Stimulated activated CD4-positive, alpha-beta T cell treated with anti-CD3 and anti-CD28 coated beads, Interleukin-12 subunit alpha, Interleukin-12 subunit beta, amount 100 ng/mL, for 48 hours (primary cell): ENCODE measurements at regions not wholly inside any gene's neighbourhood (a gene's known extent, or its start where the extent isn't known, plus 50 kb on each side); places are given as distances from the start of the nearest gene placed in this dataset.
"Not testable (repeated sequence)": the region's sequence is repeated elsewhere in the genome, so short reads cannot be mapped to it uniquely, and the experiment has no call there.

Experiments used
- DNase-seq, 3 donors: peaks; one replicate each; pipeline ENCODE4 v3.0.0-alpha.2; 2020; ENCODE audit warnings: low read depth in 2 of 3, low spot score in 1 of 3

DNA sequence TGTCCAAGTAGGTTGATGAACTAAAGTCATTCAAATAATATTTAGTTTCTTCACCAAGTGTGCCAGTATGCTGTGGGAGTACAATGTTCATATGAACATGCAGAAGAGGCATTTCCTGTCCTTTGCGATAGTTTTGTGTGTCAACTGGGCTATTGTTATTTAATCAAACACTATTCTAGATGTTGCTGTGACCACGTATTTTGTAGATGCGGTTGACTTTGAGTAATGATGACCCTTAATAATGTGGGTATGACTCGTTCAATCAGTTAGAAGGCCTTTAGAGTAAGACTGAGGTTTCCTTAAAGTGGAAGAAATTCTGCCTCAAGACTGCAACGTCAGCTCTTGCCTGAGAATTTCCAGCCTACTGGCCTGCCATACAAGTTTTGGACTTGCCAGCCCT, 470.7 kb upstream of the CBLB start:
- no peak for DNase-seq

DNA sequence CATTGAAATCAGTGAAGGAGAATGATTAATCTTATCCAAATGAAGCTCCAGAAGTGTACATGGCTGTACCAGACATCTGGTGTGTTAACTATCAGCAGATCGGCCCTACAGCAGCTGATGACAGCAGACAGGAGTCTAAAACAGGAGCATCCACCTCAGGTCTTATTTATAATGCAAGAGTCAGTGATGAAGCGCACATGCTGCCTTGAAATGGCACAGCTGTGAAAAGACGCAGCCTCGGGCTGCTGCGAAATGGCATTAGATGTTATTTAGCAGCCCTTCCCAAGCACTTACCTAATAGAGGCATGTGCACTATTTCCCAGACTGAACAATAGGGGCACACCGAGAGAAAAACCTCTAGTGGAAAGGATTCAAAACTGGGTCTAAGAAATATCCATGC, 472.3 kb upstream of the CBLB start:
- DNase-seq: no peak

DNA sequence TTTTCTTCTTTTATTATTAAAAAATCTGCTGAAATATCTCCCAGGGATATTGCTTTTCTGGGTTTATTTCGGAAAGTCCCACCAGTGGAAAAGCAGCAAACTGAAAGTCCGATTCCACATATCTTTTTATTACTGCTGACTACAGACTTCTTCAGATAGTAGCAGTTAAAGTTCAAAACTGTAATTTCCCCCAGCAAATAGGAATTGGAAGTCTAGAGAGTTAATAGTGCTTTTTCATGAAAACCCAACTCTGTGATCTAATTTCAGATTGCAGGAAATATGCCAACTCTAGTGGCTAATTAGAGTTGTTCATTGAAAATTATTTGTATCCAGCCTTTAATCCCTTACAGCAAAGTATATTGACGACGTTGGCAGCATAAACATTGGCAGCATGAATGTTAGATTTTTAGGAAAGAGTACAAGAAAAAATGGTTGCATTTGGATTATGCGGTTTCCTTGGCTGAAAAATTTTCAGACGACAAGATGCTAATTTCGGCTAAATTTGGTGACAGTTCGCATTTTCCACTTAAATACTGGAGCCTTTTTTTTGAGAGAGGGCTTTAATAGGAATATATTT, 472.9 kb upstream of the CBLB start:
- no peak for DNase-seq

DNA sequence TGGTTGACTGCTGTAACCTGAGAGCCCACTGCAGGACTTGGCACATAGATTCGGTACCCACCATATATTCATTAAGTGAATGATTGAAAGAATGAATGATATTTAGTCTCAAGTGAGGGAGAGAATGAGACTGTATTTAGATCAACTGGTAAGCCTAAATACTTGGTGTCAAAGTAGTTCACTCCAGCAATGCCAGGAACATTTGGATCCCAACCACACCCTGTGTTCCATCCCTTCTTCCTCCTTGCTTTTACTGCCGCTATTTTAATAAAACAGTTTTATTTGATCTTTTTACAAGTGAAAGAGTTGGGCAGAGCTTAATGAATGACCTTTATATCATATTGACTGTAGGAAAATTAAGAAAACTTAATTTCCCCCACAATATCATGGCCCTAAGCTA, 473.6 kb upstream of the CBLB start:
- DNase-seq: no peak

DNA sequence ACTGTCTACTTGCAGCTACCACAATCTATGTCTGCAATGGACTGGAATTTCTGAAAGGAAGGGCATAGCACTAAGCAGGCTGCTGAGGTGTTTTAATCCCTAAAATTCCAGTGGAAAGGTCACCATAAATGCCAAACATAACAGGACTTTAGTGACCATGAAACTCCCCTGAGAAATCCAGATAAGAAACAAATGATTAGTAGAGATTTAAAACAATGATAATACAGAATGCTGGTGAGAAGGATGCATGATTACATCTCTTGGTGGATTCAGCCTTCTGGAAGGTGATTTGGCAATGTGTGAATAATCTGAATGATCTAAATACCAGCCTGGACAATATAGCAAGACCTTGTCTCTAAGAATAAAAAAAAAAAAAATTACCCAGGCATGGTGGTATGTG, 475.0 kb upstream of the CBLB start:
- DNase-seq: no peak

DNA sequence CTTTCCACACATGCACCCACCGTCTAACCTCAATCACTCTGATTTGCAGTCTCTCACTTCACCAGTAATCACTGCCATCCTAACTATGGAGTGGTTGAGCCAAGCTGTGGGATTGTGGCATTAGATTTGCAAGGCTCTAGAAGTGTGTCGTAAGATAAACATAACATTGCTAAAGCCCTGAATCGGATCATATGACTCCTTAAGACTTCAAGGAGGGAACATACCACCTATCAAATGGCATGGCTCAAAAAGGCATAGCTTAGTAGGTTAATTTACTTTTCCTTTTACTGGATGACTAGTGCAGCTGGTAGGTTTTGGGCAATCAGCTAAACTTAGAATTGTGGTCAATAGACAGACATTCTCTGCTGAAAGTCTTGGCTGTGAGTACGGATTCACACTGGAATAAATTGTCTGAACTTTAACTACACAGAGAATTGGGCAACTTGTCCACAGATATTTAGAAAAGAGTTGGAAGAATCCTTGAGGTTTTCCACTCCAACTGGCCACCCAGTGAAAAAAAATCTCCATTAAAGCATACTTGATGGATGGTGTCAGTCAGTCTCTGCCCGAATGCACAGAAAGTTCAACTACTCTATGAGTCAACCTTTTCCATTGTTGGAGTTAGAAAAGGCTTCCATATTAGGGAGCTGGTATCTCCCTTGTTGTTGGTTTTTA, 476.7 kb upstream of the CBLB start:
- DNase-seq: no peak

DNA sequence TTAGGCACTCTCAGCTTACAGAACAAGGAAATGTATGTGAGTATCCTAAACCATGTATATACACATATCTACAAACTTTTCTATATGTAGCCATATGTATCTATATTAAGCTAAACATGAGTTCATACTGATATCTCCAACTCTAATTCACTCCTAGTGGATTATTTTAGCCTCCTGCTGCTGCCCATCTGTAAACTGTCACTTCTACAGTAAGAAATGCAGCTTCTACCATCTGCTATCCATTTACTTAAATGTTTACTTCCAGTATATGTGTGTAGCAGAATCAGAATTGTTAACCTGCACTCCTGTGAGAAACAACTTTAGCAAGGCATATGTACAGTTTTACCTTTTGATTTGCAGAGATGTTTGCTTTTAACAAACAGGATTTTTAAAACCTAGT, 478.5 kb upstream of the CBLB start:
- no peak for DNase-seq

DNA sequence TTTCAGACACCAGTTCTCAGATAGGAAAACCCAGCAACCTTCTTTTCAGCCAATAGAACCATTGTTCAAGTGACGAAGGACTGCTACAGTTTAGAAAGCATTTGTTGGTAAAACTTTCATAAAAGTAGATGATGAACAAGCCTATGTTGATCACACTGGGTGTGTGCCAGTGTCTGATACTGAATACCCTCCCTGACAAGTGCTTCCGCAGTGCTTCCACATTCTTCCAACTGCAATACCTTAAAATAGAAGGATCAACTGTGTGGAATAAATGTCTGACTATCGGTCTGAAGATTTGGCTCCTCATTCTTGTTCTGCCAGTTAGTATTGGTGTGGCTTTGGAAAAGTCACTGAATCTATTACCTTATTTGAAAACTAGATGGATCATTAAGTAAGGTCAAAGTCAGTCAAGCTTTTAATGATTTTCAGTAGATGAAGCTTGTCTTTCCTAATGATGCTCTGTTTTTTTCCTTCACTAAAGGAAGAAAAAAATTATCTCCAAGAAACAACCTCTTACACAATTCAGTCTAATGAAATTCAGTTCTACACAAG, 479.4 kb upstream of the CBLB start:
- no peak for DNase-seq

DNA sequence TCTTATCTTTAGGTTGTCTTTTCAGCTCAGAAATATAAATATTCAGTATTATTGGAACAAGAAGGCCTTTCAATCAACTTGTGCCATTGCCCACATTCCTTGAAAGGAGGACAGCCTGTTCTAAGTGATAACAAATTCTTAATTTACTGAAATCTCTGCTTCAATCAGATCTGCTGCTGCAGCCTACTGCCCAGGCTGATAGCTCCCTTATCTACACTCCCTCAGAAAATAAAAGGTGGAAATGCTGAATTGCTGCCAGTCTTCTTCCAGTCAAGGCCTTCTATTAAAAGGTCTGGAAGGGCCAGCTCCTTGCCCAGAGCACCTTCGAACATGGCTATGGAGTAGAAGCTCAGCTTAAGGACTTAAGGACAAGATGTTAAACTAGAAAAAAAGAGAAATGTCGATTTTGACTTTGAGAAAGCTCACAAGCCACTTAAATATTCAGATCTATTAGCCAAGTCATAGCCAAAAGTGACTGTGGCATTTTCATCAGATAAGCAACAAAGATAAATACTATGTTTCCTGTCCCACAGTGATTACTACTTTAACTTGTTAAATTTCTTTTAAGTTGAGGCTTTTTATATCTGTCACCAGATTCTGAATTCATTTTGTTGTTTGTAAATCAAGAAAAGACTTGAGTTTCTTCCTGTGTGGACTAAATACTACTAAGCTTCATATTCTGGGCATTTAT, 480.5 kb upstream of the CBLB start:
- DNase-seq: no peak

DNA sequence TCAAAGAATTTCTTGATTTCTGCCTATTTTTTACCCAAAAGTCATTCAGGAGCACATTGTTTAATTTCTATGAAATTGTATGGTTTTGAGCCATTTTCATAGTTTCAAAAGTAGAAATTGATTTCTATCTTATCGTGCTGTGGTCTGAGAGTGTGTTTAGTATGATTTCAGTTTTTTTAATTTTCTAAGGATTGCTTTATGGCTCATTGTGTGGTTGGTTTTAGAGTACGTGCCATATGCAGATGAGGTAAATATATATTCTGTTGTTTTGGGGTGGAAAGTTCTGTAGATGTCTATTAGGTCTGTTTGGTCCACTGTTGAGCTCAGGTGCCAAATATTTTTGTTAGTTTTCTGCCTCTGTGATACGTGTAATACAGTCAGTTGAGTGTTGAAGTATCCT, 487.1 kb upstream of the CBLB start:
- DNase-seq: no peak

DNA sequence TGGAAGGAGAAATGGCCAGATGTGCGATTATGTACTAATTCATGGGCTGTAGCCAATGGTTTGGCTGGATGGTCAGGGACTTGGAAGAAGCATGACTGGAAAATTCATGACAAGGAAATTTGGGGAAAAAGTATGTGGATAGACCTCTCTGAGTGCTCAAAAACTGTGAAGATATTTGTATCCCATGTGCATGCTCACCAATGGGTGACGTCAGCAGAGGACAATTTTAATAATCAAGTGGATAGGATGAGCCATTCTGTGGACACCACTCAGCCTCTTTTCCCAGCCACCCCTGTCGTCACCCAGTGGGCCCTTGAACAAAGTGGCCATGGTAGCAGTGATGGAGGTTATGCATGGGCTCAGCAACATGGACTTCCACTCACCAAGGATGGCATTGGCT, 490.9 kb upstream of the CBLB start:
- DNase-seq: no peak

DNA sequence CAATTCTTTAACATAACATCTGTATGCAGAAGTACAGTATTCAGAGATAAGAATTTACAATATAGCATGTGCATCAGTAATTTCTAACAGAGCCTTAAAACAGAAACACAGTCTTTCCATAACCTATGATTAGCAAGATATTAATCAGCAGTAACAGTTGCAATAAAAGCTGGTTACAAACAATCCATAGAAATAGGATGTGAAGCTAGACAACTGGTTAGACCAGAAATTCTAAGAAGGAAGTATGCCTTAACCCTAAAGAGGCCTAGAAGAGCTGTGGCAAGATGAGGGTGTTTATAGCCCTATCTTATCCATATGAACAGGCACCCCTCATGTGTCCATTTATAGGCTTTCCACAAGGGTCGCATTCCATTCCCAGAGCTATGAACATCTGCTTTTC, 492.1 kb upstream of the CBLB start:
- not testable (repeated sequence) for DNase-seq

DNA sequence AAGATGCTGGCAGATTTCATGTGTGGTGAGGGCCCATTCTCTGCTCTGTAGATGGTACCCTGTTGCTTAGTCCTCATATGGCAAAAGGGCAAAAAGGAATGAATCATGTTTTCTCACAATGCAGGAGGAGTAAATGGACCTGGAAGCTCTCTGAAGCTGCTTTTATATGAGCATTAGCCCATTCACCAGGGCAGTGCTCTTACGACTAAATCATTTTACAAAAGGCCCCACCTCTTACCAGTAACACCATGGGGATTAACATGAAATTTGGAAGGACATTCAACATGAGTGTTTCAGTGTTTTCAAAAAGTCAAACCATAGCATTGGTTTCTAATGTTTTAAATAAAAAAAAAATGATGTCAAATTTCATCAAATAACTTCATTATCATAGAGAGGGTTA, 495.7 kb upstream of the CBLB start:
- DNase-seq: no peak

DNA sequence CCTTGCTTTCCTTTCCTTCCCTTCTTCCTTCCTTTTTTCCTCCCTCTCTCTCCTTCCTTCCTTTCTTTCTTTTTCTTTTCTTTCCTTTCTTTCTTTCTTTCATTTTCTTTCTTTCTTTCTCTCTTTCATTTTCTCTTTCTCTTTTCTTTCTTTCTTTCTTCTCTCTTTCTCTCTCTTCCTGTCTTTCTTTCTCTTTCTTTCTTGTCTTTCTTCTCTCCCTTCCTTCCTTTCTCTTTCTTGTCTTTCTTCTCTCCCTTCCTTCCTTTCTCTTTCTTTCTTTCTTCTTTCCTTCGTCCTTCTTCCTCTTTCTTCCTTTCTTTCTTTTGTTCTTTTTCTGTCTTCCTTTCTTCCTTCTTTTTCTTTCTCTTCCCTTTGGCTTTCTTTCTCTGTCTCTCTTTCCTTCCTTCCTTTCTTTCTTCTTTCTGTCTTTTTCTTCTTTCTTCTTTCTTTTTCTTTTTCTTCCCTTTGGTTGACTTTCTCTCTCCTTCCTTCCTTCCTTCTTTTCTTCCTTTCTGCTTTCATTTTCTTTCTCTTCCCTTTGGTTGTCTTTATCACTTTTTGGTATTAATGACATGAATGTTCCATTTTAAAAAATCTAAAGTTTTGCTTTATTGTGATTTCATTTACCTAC, 496.4 kb upstream of the CBLB start:
- no peak for DNase-seq

DNA sequence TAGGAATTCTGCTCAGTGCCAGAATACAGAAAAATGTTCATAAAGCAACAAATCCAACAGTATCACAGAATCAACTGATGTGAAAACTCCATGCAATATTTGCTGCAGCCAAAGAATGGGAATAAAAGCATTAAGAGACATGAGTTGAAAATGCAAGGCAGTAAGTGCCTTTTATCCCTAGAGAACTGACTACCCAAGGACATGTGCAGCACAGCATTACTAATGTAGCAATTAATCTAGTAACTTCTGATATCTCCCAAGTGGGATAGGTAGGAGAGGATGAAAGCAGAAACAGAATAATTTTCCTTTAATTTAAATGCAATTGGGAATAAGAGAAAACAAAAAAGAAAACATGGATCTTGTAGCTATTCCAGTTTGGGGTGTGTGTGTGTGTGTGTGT, 497.5 kb upstream of the CBLB start:
- no peak for DNase-seq

DNA sequence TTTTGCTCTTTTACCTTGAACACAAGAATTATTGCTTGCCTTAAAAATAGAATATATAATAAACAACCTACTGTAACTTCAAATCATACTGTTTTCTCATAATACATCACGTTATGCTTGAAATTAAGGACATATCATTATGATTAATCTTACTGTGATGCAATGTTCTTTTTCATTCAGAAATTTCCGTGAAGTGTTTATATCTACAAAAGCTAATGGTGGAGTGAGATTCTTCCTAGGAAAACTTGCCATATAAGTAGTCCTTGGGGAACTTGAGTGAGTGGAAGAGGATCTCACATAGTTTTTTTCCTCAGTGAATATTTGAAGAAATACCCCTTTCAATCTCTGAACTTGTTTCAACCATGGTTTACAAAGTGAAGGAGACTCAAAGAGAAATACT, 498.7 kb upstream of the CBLB start:
- DNase-seq: no peak

DNA sequence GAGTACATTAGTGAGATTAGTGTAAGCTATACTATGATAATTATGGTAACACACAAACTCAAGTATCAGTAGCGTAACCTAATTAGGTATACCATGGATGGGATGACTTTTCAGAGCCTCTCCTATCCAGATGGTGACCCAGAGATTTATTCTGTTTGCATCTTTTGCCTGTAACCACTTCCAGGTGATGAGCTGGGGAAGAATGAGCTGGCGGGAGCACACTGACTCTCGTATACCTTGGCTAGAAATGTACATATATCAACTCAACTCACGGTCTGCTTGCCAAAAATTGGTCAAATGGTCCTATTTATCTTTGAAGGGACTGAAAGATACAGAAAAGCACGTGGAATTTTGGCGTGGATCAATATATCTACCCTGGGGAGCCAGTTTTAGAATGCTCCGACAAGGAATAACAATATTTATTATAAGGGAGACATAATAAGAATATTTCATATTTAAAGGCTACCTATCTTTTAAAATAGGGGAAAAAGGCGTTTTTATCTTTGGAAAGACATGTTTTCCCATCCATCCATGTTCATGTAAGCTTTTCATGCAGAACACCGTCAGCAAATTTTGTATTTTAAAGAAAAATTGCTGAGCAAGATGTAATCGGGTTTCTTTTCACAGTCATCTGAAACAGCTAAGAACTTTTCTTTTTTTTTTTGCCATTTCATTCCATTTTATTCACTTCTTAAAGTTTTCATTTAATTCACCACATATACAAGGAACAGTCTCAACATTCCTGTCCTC, 502.6 kb upstream of the CBLB start:
- DNase-seq: no peak

DNA sequence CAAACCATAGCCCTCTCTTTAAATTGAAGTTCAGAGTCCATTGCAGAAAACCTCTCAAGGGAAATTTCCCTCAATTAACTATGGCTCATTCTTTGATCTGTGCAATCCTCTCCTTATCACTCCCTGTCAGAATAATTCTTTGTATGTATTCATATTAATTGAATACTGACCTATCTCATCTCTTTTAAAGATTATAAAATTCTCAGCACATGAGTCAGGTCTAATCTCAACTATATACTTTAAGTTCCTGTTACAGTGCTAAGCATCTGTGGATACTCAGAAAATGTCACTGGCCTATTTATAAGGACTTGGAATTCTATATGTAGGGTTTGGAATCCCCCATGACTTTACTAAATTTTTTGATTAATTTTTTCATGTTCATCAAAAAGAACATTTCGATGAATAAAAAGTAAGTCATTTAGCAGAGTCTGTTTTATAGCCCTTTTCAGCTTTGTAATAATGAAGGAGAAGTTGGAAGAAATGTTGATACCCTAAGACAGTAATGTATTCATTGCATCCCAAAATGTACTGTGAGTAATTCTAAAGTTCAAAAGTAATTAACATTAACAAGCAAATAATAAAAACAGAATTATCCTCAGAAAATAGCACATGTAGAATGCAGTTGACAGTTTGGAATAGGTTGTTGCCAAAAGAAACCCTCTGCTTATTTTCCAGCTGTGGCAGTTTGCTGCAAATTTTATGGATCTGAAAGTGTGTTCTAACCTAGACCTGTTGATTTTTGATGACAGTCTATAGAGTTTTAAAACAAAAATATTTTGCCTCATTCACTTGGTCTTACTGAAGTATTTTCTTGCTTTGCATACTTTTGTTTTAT, 503.4 kb upstream of the CBLB start:
- DNase-seq: no peak

DNA sequence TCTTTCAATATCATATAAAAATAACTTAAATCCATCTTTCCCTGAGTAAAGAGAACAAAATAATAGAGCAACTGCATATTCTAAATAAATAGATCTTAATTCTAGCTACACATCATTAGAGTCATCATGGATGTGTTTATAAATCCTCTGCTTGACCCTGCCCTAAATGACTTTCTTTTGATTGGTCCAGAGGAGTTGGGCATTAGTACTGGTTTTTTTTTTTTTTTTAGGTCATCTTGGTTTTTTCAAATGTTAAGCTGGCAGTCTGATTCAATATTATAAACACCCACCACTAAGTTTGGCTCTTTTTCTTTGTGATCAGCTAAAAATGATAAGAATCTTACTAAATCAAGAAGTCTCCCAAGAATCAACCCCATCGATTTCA, 504.0 kb upstream of the CBLB start:
- DNase-seq: no peak

DNA sequence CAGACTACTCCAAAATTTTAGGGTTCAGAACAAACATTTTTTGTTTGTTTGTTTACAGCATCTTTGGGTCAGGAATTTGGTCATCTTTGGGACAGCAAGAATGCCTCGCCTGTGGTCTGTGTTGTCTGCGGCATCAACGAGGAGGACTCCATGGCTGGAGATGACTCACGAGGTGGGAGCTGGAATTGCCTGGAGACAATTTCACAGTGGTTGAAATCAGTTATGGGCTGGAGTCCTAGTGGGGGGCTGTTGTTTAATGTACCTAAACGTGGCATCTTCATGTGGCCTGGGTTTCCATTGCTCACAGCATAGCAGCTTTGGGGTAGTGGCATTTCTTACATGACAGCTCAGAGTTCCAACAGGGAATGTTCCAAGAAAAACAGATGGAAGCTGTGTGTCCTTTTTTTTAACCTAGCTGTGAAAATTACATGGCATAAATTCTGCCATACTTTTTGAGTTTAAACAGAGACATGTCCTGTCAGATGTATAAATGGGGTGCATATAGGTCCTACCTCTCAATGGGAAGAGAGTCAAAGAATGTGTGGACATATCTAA, 507.3 kb upstream of the CBLB start:
- no peak for DNase-seq
